IPS DF 19.7 (cell line): ENCODE measurements at regions not wholly inside any gene's neighbourhood (a gene's known extent, or its start where the extent isn't known, plus 50 kb on each side); places are given as distances from the start of the nearest gene placed in this dataset.
A peak's percentile ranks its signal among the peaks of the same experiment; 100 is the strongest.
"Not testable (repeated sequence)": the region's sequence is repeated elsewhere in the genome, so short reads cannot be mapped to it uniquely, and the experiment has no call there.

ENCODE experiments used
- DNase-seq: peaks from one replicate; pipeline ENCODE4 v3.0.0-alpha.2; 2013; ENCODE audit warnings: low read depth, low spot score

- no peak for DNase-seq
Observed at GRCh38 chr1:117707371-117707770, 101.5 kb downstream of the TENT5C start.

GRCh38 chr1:117708323-117709248 lies 102.7 kb downstream of the TENT5C start:
- DNase-seq, result peak; percentile 40

GRCh38 chr1:117709249-117709691 lies 103.4 kb downstream of the TENT5C start:
- no peak for DNase-seq

DNA sequence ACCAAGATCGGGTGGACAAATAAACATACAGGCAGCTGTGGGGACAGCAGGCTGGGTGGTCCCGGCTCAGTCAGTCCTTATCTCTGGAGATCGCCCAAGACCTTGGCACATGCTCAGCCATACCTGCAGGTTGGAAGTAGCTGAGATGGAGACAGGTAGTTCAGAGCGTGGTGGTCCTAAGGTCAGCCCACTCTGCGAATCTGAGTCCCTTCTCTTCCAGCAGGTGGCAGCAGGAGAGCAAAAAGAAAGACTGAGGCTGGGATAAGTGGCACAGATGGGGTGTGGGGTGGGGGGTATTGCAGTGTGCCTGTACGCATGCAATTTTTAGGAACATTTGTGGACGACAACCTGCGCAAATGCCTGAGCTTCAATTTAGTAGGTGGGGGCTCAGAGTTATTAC lies 104.9 kb downstream of the TENT5C start:
- no peak for DNase-seq

DNA sequence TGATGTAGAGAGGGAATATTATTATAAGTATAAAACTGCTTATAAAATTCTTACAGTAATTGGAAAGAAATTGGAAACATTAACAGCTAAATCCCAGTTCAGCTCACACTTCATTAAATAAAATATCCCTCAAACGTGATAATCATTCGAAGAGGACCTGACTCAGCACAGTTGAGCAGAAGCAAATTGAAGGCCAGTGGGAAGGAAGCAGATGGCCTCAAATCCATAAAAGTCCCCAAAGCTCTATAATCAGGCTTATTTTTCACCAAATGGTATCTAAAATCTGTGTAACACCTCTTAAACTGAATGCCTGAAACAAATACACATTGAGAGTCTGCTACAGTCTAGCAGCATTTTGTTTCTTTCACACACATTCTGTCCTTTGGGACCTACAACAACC lies 106.8 kb downstream of the TENT5C start:
- no peak for DNase-seq

DNA sequence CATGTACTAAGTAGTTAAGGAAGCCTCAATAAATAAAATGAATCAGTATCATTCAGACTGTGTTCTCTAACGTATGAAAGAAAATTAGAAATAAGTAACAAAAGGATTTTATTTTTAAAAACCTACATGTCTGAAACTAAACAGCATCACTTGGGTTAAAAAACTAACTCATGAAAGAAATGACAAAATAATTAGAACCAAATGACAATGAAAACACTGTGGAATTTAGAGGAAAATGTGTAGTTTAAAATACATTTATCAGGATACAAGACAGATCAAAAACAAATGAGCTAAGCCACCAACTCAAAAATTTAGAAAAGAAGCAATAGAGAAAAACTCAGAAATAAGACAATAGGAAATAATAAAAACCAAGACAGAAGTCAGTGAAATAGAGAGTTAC lies 108.7 kb downstream of the TENT5C start:
- DNase-seq, result no peak

GRCh38 chr1:117716030-117716429 lies 110.2 kb downstream of the TENT5C start:
- not testable (repeated sequence) for DNase-seq

DNA sequence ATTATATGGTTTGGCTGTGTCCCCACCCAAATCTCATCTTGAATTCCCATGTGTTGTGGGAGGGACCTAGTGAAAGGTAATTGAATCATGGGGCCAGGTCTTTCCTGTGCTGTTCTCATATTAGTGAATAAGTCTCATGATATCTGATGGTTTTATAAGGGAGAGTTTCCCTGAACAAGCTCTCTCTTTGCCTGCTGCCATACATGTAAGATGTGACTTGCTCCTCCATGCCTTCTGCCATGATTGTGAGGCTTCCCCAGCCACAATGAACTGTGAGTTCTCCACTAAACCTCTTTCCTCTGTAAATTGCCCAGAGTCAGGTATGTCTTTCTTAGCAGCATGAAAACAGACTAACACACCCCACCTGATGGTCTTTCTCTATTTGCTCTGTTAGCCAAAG lies 112.1 kb downstream of the TENT5C start:
- not testable (repeated sequence) for DNase-seq

- not testable (repeated sequence) for DNase-seq
Observed at GRCh38 chr1:117718596-117718995, 112.7 kb downstream of the TENT5C start.

DNA sequence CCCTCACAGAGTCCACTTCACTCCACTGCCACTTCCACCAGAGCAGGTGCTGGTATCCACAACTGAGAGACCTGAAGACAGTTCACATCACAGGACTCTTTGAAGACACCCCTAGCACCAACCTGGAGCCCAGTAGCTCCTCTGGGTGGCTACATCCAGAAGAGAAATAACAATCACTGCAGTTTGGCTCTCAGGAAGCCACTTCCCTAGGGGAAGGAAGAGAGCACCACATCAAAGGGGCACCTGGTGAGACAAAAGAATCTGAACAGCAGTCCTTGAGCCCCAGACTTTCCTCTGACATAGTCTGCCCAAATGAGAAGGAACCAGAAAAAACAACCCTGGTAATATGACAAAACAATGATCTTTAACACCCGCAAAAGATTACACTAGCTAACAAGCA lies 113.2 kb downstream of the TENT5C start:
- no peak for DNase-seq

- no peak for DNase-seq
Observed at GRCh38 chr1:117732065-117732797, 126.4 kb downstream of the TENT5C start.

DNA sequence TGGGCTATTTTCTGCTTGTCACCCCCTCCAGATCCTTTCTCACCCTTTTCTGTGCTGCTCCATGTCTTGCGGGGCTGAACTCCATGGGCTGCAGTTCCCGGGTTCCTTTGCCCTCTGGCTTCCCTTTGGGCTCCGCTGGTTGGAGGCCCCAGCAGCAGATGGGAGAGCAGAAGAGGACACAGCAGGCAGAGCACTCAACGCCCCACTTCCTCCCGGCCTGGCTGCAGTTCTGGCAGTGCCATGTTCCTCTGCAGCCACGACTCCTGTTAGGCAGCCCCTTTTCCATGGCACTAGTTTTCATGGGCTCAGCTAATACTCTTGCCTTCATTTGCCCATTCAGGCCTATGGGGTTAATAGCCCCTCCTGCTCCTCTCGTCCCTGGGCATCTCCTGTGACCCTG lies 127.1 kb downstream of the TENT5C start:
- no peak for DNase-seq

- no peak for DNase-seq
Observed at GRCh38 chr1:117734403-117734802, 128.6 kb downstream of the TENT5C start.

DNA sequence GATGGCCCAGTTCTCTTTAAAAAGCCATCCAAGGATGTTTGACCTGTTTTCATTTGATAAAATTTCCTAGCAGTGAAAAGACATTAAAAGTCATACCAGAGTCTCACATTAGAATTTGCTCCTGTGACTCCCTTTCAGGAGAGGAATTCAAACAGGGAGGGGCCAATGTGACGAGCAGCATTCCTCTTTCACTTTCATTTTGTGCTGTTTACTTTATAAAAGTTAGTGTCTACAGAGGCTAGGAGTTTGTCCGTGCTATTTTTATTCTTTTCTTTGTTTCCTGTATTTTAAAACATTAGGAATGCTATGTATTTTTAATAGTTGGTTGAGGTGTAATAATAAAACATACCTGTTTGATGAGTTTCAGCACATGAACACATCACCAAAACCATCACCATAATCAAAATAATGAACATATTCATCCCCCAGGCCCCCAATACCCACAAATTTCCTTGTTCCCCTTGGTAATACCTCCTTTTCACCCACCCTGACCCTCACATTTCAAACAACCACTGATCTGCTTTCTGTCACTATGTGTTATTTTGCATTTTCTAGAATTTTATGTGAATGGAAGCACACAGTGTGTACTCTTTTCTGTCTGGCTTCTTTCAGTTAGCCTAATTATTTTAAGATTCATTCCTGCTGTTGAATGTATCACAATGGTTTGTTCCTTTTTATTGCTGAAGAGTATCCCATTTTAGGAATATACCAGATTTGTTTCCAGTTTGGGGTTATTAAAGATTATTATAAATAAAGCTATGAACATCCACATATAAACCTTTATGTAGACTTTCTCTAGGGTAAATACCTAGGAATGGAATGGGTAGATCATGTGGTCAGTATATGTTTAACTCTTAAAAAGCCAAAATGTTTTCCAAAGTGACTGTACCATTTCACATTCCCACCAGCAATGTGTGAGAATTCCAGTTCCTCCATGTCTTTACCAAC lies 129.5 kb downstream of the TENT5C start:
- DNase-seq, result no peak

DNA sequence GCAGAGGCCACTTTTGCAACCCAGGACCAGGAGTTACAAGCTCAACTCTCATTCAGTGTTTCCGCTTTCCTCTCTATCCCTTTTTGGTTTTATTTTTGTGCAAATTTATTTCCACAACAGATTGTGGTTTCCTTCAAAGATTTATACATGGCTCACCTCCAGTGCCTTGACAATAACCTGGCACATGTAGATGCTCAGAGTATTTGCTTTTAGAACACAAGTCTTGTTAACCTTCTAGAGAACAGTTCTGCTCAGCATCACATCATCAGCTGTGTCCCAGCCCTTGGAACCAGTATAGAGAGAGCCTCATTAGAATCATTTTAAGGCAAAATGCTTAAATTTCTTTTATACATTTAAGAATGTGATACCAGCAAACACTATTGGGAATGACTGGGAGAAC lies 133.7 kb downstream of the TENT5C start:
- DNase-seq, result no peak

DNA sequence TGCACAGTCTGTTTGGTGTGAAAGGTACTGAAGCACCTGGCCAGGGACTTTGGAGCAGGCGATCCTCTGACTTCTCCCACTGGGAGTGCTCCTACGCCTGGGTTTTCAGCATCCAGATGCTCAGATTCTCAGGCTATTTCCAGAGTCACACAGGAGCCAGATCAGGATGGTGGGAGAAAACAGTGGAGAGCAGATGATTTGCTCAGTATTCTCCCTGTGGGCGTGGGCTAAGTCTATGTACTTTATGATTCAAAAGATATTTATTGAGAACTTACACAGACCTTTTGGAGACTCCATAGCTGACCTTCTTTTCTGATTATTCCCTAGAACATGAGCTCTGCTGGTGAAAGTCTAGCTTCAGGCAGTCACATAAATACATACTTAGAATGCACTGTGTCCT lies 134.6 kb downstream of the TENT5C start:
- no peak for DNase-seq

GRCh38 chr1:117746565-117746964 lies 140.7 kb downstream of the TENT5C start:
- not testable (repeated sequence) for DNase-seq

- DNase-seq, result no peak
Observed at GRCh38 chr1:117747605-117748004, 141.8 kb downstream of the TENT5C start.

GRCh38 chr1:117751321-117751720 lies 145.5 kb downstream of the TENT5C start:
- DNase-seq, result no peak

- DNase-seq, result no peak
Observed at GRCh38 chr1:117752661-117753060, 146.8 kb downstream of the TENT5C start.

DNA sequence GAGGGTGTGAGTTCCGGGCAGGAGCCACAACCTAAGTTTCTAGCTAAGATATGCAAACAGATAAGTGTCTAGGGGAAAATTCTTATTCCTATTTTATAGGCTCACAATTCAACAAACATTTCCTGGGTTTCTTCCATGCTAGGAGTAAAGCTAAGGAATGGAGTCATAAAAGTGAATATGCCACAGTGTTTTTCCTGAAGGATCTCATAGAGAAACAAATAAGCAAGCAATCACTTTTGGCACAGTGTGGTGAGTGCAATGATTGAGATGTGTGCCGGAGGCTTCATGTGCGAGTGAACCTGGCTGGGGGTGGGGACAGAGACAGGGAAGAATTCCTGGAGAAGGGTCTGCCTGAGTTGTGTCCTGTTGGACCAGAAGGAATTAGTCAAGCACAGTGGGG lies 147.4 kb downstream of the TENT5C start:
- no peak for DNase-seq

DNA sequence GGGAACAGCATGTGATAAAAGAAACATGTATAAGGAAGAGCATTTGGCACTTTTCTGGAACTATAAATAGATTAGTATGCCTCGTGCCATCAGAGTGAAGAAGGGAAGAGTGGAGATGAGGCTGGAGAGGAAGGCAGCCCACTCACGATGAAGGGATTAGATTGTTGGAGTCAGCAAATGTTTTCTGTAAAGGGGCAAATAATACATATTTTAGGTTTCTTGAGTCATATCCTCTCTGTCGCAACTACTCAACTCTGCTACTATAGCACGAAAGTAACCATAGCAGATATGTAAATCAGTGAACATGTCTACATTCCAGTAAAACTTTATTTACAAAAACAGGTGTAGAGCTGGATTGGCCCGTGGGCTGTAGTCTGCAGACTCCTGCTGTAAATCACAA lies 147.8 kb downstream of the TENT5C start:
- no peak for DNase-seq
